Stimulated activated naive CD8-positive, alpha-beta T cell treated with anti-CD3 and anti-CD28 coated beads, Interleukin-15, Interleukin-2, amounts not matched to agents 100 ng/mL and 50 ng/mL, for 24 hours (primary cell): ENCODE measurements at regions not wholly inside any gene's neighbourhood (a gene's known extent, or its start where the extent isn't known, plus 50 kb on each side); places are given as distances from the start of the nearest gene placed in this dataset.

Experiments used
- H3K27ac Mint-ChIP-seq: one replicate; pipeline ENCODE4 v1.8.0; 2021; ENCODE audit warnings: mild to moderate bottlenecking, mixed read lengths
- H3K27me3 Mint-ChIP-seq: one replicate; pipeline ENCODE4 v1.8.0; 2021; ENCODE audit warnings: mixed read lengths
- H3K36me3 Mint-ChIP-seq: one replicate; pipeline ENCODE4 v1.8.0; 2021; ENCODE audit warnings: low read depth, mixed read lengths
- H3K4me1 Mint-ChIP-seq: one replicate; pipeline ENCODE4 v1.8.0; 2021; ENCODE audit warnings: low read depth, mixed read lengths
- H3K4me3 Mint-ChIP-seq: one replicate; pipeline ENCODE4 v1.8.0; 2021; ENCODE audit warnings: mild to moderate bottlenecking, mixed read lengths
- H3K9me3 Mint-ChIP-seq: one replicate; pipeline ENCODE4 v1.8.0; 2021; ENCODE audit warnings: mixed read lengths

- H3K27me3 Mint-ChIP-seq = no peaks in the 10 kb centered on the region
- H3K4me1 Mint-ChIP-seq = no peaks in the 10 kb centered on the region
- H3K27ac Mint-ChIP-seq = no peak overlapping the region
- no peak overlapping the region for H3K4me3 Mint-ChIP-seq
- H3K9me3 Mint-ChIP-seq = no peaks in the 10 kb centered on the region
- H3K36me3 Mint-ChIP-seq = no peaks in the 10 kb centered on the region
Measured at GRCh38 chr10:91111060-91111459, 109.4 kb upstream of the PCGF5 start.

DNA sequence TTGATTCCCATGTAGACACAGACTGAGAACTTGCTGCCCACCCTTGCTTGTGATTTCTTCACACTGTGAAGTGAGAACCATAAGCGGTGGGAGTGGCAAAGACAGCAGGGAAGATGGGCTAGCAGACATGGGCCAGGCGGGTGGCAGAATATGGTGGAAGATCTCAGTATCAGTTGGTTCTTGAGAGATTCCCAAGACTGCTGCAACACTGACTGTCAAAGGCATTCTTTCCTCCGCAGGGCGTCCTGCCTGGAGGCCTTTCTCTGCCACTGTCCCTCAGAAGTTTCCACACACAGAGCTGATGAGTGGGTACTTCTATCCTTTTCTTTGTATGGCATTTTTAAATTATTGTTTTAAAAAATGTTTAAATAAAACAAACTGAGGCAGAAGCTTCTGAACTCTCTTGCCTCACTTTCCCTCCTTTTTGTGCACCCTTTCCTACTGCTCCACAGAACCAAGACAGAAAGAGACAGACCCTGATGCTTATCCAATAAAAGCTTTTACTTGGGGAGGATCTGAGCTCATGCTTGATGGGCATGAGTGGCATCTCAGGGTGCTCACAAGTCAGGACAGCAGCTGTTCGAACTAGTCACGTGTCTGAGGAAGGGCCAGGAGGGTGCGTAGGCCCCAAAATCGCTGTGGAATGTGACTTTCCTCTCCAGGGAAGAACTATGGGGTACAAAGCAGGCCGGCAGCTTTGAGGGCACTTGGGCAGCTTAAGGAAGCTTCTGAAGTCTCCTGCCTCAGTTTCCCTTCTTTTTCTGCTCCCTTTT is 104.7 kb upstream of the PCGF5 start:
- Mint-ChIP-seq H3K4me1 (no peaks in the 10 kb centered on the region), H3K27ac (no peak overlapping the region), H3K9me3 (no peaks in the 10 kb centered on the region), H3K4me3 (no peak overlapping the region), H3K27me3 (no peaks in the 10 kb centered on the region), H3K36me3 (no peaks in the 10 kb centered on the region)

DNA sequence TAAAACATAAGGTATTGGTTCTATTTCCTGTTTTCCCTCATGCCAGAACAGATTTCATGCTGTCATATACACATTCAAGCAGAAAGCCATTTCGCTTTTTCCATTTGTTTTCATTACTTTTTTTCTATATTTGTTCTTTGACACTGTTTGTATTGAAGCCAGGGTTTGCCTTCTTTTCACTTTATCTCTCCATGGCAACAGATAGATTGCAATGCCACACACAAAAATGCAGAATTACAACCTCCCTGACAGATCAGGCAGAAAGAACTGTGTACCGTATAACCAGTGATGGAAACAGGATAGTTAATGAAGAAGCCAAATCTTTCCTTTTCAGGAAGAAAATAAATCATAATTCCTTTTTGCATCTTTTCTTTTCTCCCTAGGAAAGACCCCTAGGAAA is 103.0 kb upstream of the PCGF5 start:
- no peak overlapping the region for H3K4me3 Mint-ChIP-seq
- peaks cover 1% of the 10 kb centered on the region for H3K27me3 Mint-ChIP-seq
- no peaks in the 10 kb centered on the region for H3K9me3 Mint-ChIP-seq
- no peak overlapping the region for H3K27ac Mint-ChIP-seq
- H3K36me3 Mint-ChIP-seq = no peaks in the 10 kb centered on the region
- no peaks in the 10 kb centered on the region for H3K4me1 Mint-ChIP-seq

DNA sequence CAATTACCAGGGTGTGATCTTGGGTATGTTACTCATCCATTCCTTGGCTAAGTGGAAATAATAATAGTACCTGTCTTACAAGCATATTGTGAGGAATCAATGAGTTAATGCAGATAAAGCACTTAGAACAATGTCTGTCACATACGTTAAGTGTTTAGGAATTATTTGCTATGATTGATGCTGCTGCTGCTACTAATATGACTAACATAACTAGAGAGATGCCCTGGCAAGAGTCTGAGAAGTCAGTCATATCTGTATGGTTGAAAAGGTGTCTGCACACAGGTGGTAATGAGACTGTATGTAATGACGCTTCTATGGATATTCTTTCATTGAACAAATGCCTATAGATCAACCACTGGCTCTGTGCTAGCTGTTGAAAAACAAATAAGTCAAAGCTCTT is 100.1 kb upstream of the PCGF5 start:
- Mint-ChIP-seq H3K36me3 (no peaks in the 10 kb centered on the region), H3K9me3 (no peaks in the 10 kb centered on the region), H3K4me1 (no peaks in the 10 kb centered on the region), H3K27me3 (peaks cover 4% of the 10 kb centered on the region), H3K4me3 (no peak overlapping the region), H3K27ac (no peak overlapping the region)

DNA sequence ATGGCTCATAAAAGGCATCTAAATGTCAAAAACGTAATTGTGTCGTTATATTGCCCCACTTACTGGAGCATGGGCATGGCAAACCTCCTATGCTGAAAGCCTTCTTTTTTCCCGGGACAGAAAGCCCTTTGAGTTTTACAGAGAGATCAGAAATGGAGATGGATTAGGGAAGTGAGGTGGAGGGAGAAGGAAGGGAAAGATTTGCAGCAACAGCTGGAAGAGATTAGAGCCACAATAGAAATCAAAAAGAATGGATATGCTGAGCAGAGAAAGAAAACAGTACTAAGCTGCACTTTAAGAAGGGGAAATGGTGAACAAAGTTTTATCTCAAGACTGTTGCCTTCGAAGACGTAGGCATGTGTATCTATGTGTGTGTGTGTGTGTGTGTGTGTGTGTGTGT is 97.2 kb upstream of the PCGF5 start:
- H3K4me1 Mint-ChIP-seq = no peaks in the 10 kb centered on the region
- no peak overlapping the region for H3K4me3 Mint-ChIP-seq
- H3K9me3 Mint-ChIP-seq = no peaks in the 10 kb centered on the region
- H3K36me3 Mint-ChIP-seq = no peaks in the 10 kb centered on the region
- peaks cover 4% of the 10 kb centered on the region for H3K27me3 Mint-ChIP-seq
- H3K27ac Mint-ChIP-seq = no peak overlapping the region

DNA sequence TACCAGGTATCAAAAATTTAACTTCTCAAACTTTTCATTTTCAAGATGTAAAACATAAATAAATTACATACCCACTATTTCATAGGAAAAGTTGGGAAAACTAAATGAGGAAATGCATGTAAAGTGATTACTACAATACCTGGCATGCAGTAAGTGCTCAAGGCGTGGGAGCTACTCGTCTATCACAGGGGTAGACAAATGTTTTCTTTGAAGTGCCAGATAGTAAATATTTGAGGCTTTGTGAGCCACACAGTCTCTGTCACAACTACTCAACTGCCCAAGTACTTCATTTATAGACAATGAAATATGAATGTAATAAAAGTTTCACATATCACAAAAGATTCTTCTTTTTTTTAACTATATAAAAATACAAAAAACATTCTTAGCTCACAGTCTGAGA is 96.4 kb upstream of the PCGF5 start:
- Mint-ChIP-seq H3K27ac (no peak overlapping the region), H3K4me1 (no peaks in the 10 kb centered on the region), H3K4me3 (no peak overlapping the region)

DNA sequence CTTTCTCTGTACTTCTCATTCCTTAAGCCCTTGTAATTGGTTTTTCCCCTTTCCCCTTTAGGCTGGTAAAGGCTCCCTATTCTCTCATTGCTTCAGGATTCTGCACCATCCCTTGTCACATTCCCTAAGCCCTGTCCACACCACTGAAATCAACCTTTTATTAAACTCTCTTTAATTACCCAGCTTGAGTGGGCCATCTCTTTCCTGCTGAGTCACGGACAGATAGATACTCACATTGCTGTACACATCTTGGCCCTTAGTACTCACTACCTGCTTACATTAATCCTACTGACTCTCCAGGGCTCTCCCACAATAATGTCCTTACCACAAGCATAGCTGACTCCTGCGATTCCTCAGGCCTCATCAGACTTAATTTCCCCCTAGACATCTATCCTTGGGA is 94.0 kb upstream of the PCGF5 start:
- Mint-ChIP-seq H3K4me1 (no peaks in the 10 kb centered on the region), H3K36me3 (no peaks in the 10 kb centered on the region), H3K27ac (no peak overlapping the region), H3K27me3 (peaks cover 10% of the 10 kb centered on the region), H3K4me3 (no peak overlapping the region), H3K9me3 (no peaks in the 10 kb centered on the region)

More for the DNA sequence above, 96.4 kb upstream of the PCGF5 start:
- Mint-ChIP-seq H3K27me3 (peaks cover 4% of the 10 kb centered on the region), H3K36me3 (no peaks in the 10 kb centered on the region), H3K9me3 (no peaks in the 10 kb centered on the region)

DNA sequence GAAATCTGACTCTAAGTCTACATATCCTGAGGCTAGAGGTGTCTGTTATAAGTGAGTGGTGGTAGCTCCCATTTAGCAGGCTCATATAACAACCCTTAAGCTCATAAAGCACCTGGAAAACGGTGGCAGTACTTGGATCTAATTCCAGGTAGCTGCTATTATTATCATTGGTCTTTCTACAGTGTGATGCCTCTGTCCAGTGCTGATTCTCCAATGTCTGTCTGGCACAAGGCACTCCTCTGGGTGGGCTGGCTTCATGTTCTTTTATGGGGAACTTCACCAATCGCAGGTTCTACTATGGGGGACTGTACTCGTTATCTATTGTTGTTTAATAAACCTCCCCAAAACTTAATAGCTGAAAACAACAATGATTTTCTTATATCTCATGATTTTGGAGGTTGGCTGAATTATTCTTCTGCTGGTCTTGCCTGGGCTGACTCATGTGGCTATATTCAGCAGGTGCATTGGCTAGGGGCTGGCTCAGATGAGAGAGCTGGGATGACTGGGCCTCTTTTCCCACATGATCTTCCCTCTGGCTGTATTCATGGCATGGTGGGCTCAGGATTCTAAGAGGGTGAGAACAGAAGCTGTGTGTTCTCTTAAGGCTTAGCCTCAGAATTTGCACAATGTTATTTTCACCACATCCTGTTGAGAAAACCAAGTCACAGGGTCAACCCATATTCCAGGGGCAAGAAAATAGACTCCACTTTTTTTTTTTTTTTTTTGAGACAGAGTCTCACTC is 93.0 kb upstream of the PCGF5 start:
- H3K27ac Mint-ChIP-seq = no peak overlapping the region
- no peak overlapping the region for H3K4me3 Mint-ChIP-seq
- no peaks in the 10 kb centered on the region for H3K9me3 Mint-ChIP-seq
- H3K36me3 Mint-ChIP-seq = no peaks in the 10 kb centered on the region
- peaks cover 9% of the 10 kb centered on the region for H3K27me3 Mint-ChIP-seq
- no peaks in the 10 kb centered on the region for H3K4me1 Mint-ChIP-seq

DNA sequence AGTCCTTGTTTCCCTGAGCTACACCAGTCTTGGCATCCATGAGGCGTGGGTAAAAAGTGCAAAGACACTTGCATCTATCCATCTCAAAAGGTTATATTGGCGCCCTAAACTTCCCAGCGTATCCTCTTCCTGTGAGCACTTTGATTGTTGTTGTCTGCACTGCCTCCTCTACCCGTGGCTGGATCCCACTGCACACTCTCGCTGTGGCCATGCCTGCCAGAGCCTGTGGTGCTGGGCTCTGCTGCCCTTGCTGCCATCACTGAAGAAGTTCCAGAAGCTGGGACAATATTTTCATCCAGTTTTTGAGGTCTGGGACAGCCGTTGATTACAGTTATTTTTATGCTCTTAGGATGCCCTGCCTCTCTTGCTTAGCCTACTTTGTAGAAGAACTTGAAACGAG is 85.3 kb upstream of the PCGF5 start:
- no peak overlapping the region for H3K4me3 Mint-ChIP-seq
- no peaks in the 10 kb centered on the region for H3K27me3 Mint-ChIP-seq
- no peaks in the 10 kb centered on the region for H3K9me3 Mint-ChIP-seq

DNA sequence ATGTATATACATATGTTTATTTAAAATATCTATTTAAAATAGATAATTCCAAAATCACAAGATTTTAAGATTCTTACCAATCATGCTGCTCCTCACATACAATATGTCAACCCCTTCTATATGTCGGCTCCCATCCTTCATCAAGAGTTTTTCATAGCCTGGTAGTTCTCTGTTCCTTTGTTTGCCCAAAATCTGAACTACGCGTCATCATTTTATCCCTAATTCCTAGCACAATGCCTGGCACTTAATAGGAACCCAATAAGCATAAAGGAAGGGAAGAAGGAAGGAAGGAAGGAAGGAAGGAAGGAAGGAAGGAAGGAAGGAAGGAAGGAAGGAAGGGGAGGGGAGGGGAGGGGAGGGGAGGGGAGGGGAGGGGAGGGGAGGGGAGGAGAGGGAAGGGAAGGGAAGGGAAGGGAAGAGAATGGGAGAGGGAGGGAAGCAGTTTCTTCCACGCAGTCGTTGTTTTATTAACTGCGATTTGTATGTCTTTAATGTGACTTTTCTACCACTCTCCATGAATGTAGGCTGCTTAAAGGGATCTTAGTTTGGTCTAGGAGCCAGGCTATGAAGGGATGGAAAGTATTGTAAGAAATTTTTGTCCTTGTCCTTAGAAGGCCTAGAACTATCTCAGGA is 83.3 kb upstream of the PCGF5 start:
- H3K9me3 Mint-ChIP-seq = no peaks in the 10 kb centered on the region
- H3K27me3 Mint-ChIP-seq = no peaks in the 10 kb centered on the region
- H3K27ac Mint-ChIP-seq = no peak overlapping the region
- no peaks in the 10 kb centered on the region for H3K36me3 Mint-ChIP-seq
- peaks cover 9% of the 10 kb centered on the region for H3K4me1 Mint-ChIP-seq
- no peak overlapping the region for H3K4me3 Mint-ChIP-seq

More for the DNA sequence above, 85.3 kb upstream of the PCGF5 start:
- Mint-ChIP-seq H3K4me1 (no peaks in the 10 kb centered on the region), H3K27ac (no peak overlapping the region), H3K36me3 (no peaks in the 10 kb centered on the region)

- H3K27ac Mint-ChIP-seq = no peak overlapping the region
- peaks cover 9% of the 10 kb centered on the region for H3K4me1 Mint-ChIP-seq
- no peaks in the 10 kb centered on the region for H3K36me3 Mint-ChIP-seq
- no peaks in the 10 kb centered on the region for H3K27me3 Mint-ChIP-seq
- no peaks in the 10 kb centered on the region for H3K9me3 Mint-ChIP-seq
- no peak overlapping the region for H3K4me3 Mint-ChIP-seq
Measured at GRCh38 chr10:91137822-91138221, 82.6 kb upstream of the PCGF5 start.

DNA sequence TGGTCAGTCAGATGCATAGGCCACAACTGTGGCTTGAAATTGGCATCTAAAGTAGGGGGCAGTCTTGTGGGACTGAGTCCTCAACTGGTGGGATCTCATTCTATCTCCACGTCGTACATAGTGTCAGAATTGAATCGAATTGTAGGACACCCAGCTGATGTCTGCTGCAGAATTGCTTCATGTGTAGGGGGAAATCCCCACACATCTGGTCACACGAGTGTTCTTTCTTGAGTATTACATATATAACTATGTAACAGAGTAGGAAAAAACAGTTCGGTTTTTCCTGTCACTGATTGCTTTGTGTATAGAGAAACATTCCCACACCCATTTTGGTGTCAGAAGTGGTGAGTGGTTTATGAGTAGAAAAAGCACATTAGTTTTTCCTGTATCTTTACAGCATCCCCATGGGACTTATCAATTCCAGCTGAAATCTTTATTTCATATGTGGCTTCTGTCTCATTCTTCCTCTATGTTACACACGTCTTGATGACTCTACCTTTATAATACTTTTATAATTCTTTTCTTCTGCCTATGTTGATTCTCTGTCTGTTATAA is 79.4 kb upstream of the PCGF5 start:
- no peaks in the 10 kb centered on the region for H3K9me3 Mint-ChIP-seq
- peaks cover 9% of the 10 kb centered on the region for H3K4me1 Mint-ChIP-seq
- H3K27me3 Mint-ChIP-seq = no peaks in the 10 kb centered on the region
- no peaks in the 10 kb centered on the region for H3K36me3 Mint-ChIP-seq
- H3K4me3 Mint-ChIP-seq = no peak overlapping the region
- no peak overlapping the region for H3K27ac Mint-ChIP-seq

- Mint-ChIP-seq H3K27me3 (peaks cover 6% of the 10 kb centered on the region), H3K4me1 (peaks cover 9% of the 10 kb centered on the region), H3K4me3 (no peak overlapping the region), H3K27ac (no peak overlapping the region), H3K36me3 (no peaks in the 10 kb centered on the region), H3K9me3 (no peaks in the 10 kb centered on the region)
Measured at GRCh38 chr10:91144961-91145360, 75.5 kb upstream of the PCGF5 start.

DNA sequence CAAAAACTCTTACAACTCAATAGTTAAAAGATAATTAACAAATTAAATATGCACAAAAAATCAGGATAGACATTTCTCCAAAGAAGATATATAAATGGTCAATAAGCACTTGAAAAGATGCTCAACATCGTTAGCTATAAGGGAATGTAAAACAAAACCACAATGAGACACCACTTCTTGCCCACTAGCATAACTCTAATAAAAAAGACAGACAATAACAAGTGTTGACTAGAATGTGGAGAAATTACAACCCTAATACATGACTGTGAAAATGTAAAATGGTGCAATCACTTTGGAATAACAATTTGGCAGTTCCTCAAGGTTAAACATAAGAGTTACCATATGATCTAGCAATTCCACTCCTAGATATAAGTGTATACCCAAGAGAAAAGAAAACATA is 74.3 kb upstream of the PCGF5 start:
- H3K27me3 Mint-ChIP-seq = peaks cover 6% of the 10 kb centered on the region
- H3K4me1 Mint-ChIP-seq = peaks cover 6% of the 10 kb centered on the region
- no peaks in the 10 kb centered on the region for H3K36me3 Mint-ChIP-seq
- H3K4me3 Mint-ChIP-seq = no peak overlapping the region
- H3K9me3 Mint-ChIP-seq = no peaks in the 10 kb centered on the region
- no peak overlapping the region for H3K27ac Mint-ChIP-seq

GRCh38 chr10:91149550-91149949 is 70.9 kb upstream of the PCGF5 start:
- Mint-ChIP-seq H3K36me3 (no peaks in the 10 kb centered on the region), H3K9me3 (no peaks in the 10 kb centered on the region)

More at GRCh38 chr10:91149550-91149949, 70.9 kb upstream of the PCGF5 start:
- Mint-ChIP-seq H3K27ac (no peak overlapping the region), H3K27me3 (peaks cover 6% of the 10 kb centered on the region), H3K4me1 (no peaks in the 10 kb centered on the region), H3K4me3 (no peak overlapping the region)
